ENCODE measurements at regions not wholly inside any gene's neighbourhood (a gene's known extent, or its start where the extent isn't known, plus 50 kb on each side); places are given as distances from the start of the nearest gene placed in this dataset.
"Not testable (repeated sequence)": the region's sequence is repeated elsewhere in the genome, so short reads cannot be mapped to it uniquely, and the experiment has no call there.

DNA sequence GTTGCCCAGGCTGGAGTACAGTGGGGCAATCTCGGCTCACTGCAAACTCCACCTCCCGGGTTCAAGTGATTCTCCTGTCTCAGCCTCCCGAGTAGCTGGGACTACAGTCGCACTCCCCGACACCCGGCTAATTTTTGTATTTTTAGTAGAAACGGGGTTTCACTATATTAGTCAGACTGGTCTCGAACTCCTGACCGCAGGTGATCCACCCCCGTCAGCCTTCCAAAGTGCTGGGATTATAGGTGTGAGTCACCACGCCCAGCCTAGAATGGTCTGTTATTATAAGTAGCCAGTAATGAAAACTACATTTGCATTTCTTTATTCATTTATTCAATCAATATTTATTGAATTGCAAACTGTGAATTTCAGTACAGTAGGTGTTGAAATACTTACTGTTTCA, 72.6 kb upstream of the ABCA1 start:
- TF ChIP-seq, protein P1, sequence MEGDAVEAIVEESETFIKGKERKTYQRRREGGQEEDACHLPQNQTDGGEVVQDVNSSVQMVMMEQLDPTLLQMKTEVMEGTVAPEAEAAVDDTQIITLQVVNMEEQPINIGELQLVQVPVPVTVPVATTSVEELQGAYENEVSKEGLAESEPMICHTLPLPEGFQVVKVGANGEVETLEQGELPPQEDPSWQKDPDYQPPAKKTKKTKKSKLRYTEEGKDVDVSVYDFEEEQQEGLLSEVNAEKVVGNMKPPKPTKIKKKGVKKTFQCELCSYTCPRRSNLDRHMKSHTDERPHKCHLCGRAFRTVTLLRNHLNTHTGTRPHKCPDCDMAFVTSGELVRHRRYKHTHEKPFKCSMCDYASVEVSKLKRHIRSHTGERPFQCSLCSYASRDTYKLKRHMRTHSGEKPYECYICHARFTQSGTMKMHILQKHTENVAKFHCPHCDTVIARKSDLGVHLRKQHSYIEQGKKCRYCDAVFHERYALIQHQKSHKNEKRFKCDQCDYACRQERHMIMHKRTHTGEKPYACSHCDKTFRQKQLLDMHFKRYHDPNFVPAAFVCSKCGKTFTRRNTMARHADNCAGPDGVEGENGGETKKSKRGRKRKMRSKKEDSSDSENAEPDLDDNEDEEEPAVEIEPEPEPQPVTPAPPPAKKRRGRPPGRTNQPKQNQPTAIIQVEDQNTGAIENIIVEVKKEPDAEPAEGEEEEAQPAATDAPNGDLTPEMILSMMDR (IDR thresholded peaks at IDR 0.05), result not testable (repeated sequence)
- not testable (repeated sequence) for TF ChIP-seq POLR2A, EP300 (IDR thresholded peaks at IDR 0.05)

Data from upper lobe of left lung (tissue), 4 donors.